Keratinocyte (primary cell): ENCODE measurements at regions not wholly inside any gene's neighbourhood (a gene's known extent, or its start where the extent isn't known, plus 50 kb on each side); places are given as distances from the start of the nearest gene placed in this dataset.

Source experiments
- CTCF ChIP-seq, 3 experiments: IDR thresholded peaks in 1 of 3; conservative IDR thresholded peaks in 1 of 3; optimal IDR thresholded peaks in 1 of 3; 2 replicates in 2 of 3; 3 replicates in 1 of 3; pipeline versions ENCODE3 to v1.5.1; 2011; ENCODE audit warnings: low read length in 3 of 3, mild to moderate bottlenecking in 3 of 3, moderate library complexity in 2 of 3, control low read depth in 1 of 3, inconsistent platforms in 1 of 3; ENCODE audit not compliant: insufficient read depth in 2 of 3; ENCODE audit errors: extremely low read depth in 1 of 3
- EZH2 ChIP-seq: IDR thresholded peaks from one replicate; pipeline ENCODE4 v1.6.1; 2012; ENCODE audit warnings: inconsistent platforms, mild to moderate bottlenecking, low read length, moderate library complexity

DNA sequence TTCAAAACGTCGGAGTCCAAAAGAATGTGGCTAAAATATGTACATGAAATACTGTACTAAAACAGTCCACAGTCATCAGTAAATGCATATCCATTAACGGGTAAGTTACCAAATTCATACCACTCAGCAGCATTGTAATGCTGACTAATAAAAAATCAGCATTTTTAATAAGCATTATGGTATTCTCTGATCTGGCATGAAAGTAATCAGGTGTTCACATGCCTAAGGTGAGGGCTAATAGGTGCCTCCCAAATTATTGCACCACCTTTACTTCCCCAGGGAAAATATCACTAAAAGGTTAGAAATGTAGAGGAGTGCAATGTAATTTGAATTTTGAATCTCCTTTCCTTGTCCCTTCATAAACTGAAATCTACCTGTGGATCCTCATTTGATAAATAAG, 69.6 kb upstream of the PTGS2 start:
- TF ChIP-seq EZH2 (no peak), CTCF (optimal IDR thresholded peaks at IDR 0.05 in 1 of 3, IDR thresholded peaks at IDR 0.05 in 1 of 3, conservative IDR thresholded peaks at IDR 0.05 in 1 of 3; ENCODE audit: extremely low read depth in 1 of 3, insufficient read depth in 2 of 3, low read length in 3 of 3) (no peak)
